ENCODE measurements at regions not wholly inside any gene's neighbourhood (a gene's known extent, or its start where the extent isn't known, plus 50 kb on each side); places are given as distances from the start of the nearest gene placed in this dataset.

DNA sequence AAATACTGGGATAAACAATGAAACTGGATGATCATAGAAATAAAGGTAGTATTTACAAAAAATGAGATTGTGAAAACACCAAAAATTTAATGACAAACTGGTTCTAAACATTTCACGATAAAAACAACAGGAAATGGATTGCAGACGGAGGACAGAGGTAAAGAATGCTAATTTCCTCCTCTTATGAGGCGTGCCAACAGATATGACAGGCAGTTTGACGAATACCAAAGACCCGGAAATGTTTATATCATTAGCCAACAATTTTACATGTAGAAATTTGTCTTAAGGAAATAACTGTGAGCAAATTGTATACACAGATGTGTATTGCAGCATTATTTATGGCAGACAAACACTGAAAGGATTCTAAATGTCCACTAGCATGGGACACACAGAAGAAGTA, 162.0 kb upstream of the MGMT start:
- Histone ChIP-seq H3K9me3 (ENCODE audit: insufficient read depth, low read length, severe bottlenecking) (no peaks in the 10 kb centered on the region), H3K4me3 (ENCODE audit: low read depth in 1 of 2, low read length in 2 of 2) (no peak overlapping the region), H3K4me2 (ENCODE audit: insufficient read depth, low read length) (no peak overlapping the region), H2AFZ (ENCODE audit: low read depth, low read length) (no peak overlapping the region), H3K9ac (ENCODE audit: low read depth, low read length) (no peak overlapping the region), H3K4me1 (ENCODE audit: insufficient read depth, low read length) (no peaks in the 10 kb centered on the region), H3K27me3 (ENCODE audit: insufficient read depth, low read length, poor library complexity) (no peaks in the 10 kb centered on the region), H3K27ac (ENCODE audit: low read length) (no peak overlapping the region), H4K20me1 (ENCODE audit: insufficient read depth, low read length) (no peaks in the 10 kb centered on the region), H3K79me2 (ENCODE audit: insufficient read depth, low read length) (no peaks in the 10 kb centered on the region), H3K36me3 (ENCODE audit: insufficient read depth, low read length) (no peaks in the 10 kb centered on the region)
- ATAC-seq (ENCODE audit: insufficient read depth, low read depth) = no peak
- TF ChIP-seq CTCF (IDR thresholded peaks at IDR 0.05; ENCODE audit: borderline replicate concordance, extremely low read depth, low read length, poor library complexity, severe bottlenecking) = no peak
- DNase-seq = no peak

DNA sequence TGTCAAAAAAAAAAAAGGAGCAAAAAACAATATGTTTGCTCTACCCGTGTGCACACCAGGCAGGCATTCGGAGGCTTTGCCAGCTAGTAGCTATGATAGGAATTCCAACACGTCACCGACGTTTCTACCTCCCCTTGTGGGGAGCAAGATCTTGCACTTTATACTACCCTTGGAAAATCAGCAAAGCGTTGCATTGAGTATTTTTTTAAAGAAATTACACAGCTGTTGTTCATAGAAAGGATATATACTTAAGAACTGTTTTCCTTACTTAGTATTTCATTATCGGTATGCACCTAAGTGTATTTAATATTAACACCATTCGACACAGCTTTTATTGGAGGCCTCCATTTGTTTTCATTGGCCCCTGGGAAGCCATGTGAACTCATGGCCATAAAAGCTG, 159.9 kb upstream of the MGMT start:
- Histone ChIP-seq H3K9ac (ENCODE audit: low read depth, low read length) (no peak overlapping the region), H2AFZ (ENCODE audit: low read depth, low read length) (no peak overlapping the region), H3K4me3 (ENCODE audit: low read depth in 1 of 2, low read length in 2 of 2) (no peak overlapping the region), H3K27ac (ENCODE audit: low read length) (no peak overlapping the region), H4K20me1 (ENCODE audit: insufficient read depth, low read length) (no peaks in the 10 kb centered on the region), H3K79me2 (ENCODE audit: insufficient read depth, low read length) (no peaks in the 10 kb centered on the region), H3K9me3 (ENCODE audit: insufficient read depth, low read length, severe bottlenecking) (no peaks in the 10 kb centered on the region), H3K4me2 (ENCODE audit: insufficient read depth, low read length) (no peak overlapping the region), H3K4me1 (ENCODE audit: insufficient read depth, low read length) (no peaks in the 10 kb centered on the region), H3K27me3 (ENCODE audit: insufficient read depth, low read length, poor library complexity) (no peaks in the 10 kb centered on the region), H3K36me3 (ENCODE audit: insufficient read depth, low read length) (no peaks in the 10 kb centered on the region)
- ATAC-seq (ENCODE audit: insufficient read depth, low read depth) (no peak), DNase-seq (no peak)
- TF ChIP-seq CTCF (IDR thresholded peaks at IDR 0.05; ENCODE audit: borderline replicate concordance, extremely low read depth, low read length, poor library complexity, severe bottlenecking) = no peak
- TF ChIP-seq EZH2 (IDR thresholded peaks at IDR 0.05; ENCODE audit: borderline replicate concordance, low read depth, low read length, severe bottlenecking) = no peak

DNA sequence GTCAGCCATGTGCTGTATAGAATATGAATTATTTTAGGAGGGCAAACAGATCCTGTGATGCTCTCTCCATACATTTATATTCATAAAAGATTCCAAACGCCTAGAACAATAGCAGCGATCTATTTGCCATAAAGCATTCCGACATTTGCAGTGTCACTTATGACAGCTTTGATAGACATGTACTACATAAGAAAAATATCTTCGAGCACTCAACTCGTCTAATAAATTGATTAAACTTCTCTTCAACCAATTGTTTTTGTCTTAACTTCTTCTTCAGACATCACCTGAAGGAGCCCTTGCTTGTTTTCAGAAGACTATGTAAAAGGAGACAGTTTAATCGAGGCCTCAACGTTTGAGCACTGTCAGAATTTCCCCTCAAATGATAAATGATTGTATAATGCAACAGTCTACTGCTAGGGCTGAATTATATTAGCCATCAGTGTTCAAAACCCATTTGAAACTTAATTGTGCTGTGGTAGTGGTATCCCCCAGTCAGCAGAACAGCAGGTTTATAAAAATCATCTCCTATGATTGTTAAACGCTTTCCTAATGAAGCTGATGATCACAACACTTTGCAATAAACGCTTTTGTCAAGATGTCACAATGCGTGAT, 158.0 kb upstream of the MGMT start:
- no peaks in the 10 kb centered on the region for H3K36me3 ChIP-seq (ENCODE audit: insufficient read depth, low read length)
- H3K9me3 ChIP-seq (ENCODE audit: insufficient read depth, low read length, severe bottlenecking) = no peaks in the 10 kb centered on the region
- H4K20me1 ChIP-seq (ENCODE audit: insufficient read depth, low read length) = no peaks in the 10 kb centered on the region
- no peak overlapping the region for H3K4me2 ChIP-seq (ENCODE audit: insufficient read depth, low read length)
- DNase-seq (no peak), ATAC-seq (ENCODE audit: insufficient read depth, low read depth) (no peak)
- H3K9ac ChIP-seq (ENCODE audit: low read depth, low read length) = no peak overlapping the region
- H3K79me2 ChIP-seq (ENCODE audit: insufficient read depth, low read length) = no peaks in the 10 kb centered on the region
- no peak overlapping the region for H3K4me3 ChIP-seq (ENCODE audit: low read depth in 1 of 2, low read length in 2 of 2)
- no peak overlapping the region for H3K27ac ChIP-seq (ENCODE audit: low read length)
- no peaks in the 10 kb centered on the region for H3K27me3 ChIP-seq (ENCODE audit: insufficient read depth, low read length, poor library complexity)
- no peak overlapping the region for H2AFZ ChIP-seq (ENCODE audit: low read depth, low read length)
- H3K4me1 ChIP-seq (ENCODE audit: insufficient read depth, low read length) = no peaks in the 10 kb centered on the region
- no peak for TF ChIP-seq CTCF (IDR thresholded peaks at IDR 0.05; ENCODE audit: borderline replicate concordance, extremely low read depth, low read length, poor library complexity, severe bottlenecking)
- no peak for TF ChIP-seq EZH2 (IDR thresholded peaks at IDR 0.05; ENCODE audit: borderline replicate concordance, low read depth, low read length, severe bottlenecking)

- Histone ChIP-seq H3K9me3 (ENCODE audit: insufficient read depth, low read length, severe bottlenecking) (no peaks in the 10 kb centered on the region), H2AFZ (ENCODE audit: low read depth, low read length) (no peak overlapping the region), H3K9ac (ENCODE audit: low read depth, low read length) (no peak overlapping the region), H3K27ac (ENCODE audit: low read length) (no peak overlapping the region), H3K36me3 (ENCODE audit: insufficient read depth, low read length) (no peaks in the 10 kb centered on the region), H3K79me2 (ENCODE audit: insufficient read depth, low read length) (no peaks in the 10 kb centered on the region), H3K4me3 (ENCODE audit: low read depth in 1 of 2, low read length in 2 of 2) (no peak overlapping the region), H3K4me2 (ENCODE audit: insufficient read depth, low read length) (no peak overlapping the region), H3K4me1 (ENCODE audit: insufficient read depth, low read length) (no peaks in the 10 kb centered on the region), H3K27me3 (ENCODE audit: insufficient read depth, low read length, poor library complexity) (no peaks in the 10 kb centered on the region), H4K20me1 (ENCODE audit: insufficient read depth, low read length) (no peaks in the 10 kb centered on the region)
- ATAC-seq (ENCODE audit: insufficient read depth, low read depth) (no peak), DNase-seq (no peak)
- TF ChIP-seq CTCF (IDR thresholded peaks at IDR 0.05; ENCODE audit: borderline replicate concordance, extremely low read depth, low read length, poor library complexity, severe bottlenecking) (no peak), EZH2 (IDR thresholded peaks at IDR 0.05; ENCODE audit: borderline replicate concordance, low read depth, low read length, severe bottlenecking) (no peak)
These were observed 157.5 kb upstream of the MGMT start for GRCh38 chr10:129309565-129309964.
